ENCODE measurements at regions not wholly inside any gene's neighbourhood (a gene's known extent, or its start where the extent isn't known, plus 50 kb on each side); places are given as distances from the start of the nearest gene placed in this dataset.

GRCh38 chr13:111590796-111591195, 270.4 kb downstream of the TEX29 start:
- TF ChIP-seq ZBTB33 (IDR thresholded peaks at IDR 0.05; ENCODE audit: borderline replicate concordance, low read depth) (no peak), CTCF (IDR thresholded peaks at IDR 0.05) (no peak), TAF1 (IDR thresholded peaks at IDR 0.05; ENCODE audit: borderline replicate concordance, low read depth, low read length) (no peak), MXI1 (IDR thresholded peaks at IDR 0.05; ENCODE audit: low read depth, low read length) (no peak), NFIC (IDR thresholded peaks at IDR 0.05; ENCODE audit: borderline replicate concordance) (no peak), JUND (IDR thresholded peaks at IDR 0.05) (no peak)

All from SK-N-SH (cell line).